GM12878 (cell line): ENCODE measurements at regions not wholly inside any gene's neighbourhood (a gene's known extent, or its start where the extent isn't known, plus 50 kb on each side); places are given as distances from the start of the nearest gene placed in this dataset.

Experiments
- EGR1 ChIP-seq, 2 experiments: IDR thresholded peaks; 1 replicate in 1 of 2; 2 replicates in 1 of 2; pipeline ENCODE4 v1.6.1; 2011 to 2012; ENCODE audit warnings: low read depth in 2 of 2, low read length in 2 of 2, borderline replicate concordance in 1 of 2, mild to moderate bottlenecking in 1 of 2, moderate library complexity in 1 of 2
- SRF ChIP-seq, 2 experiments: IDR thresholded peaks; 2 replicates each; pipeline ENCODE4 v1.6.1; 2011; ENCODE audit warnings: low read depth in 2 of 2, low read length in 2 of 2, mild to moderate bottlenecking in 1 of 2, moderate library complexity in 1 of 2
- TF ChIP-seq, protein P1 (sequence below): IDR thresholded peaks from 2 replicates; pipeline ENCODE4 v1.6.1; 2012; ENCODE audit warnings: mild to moderate bottlenecking, low read depth, low read length

GRCh38 chr7:1344421-1344820 is 111.7 kb downstream of the UNCX start:
- TF ChIP-seq SRF (IDR thresholded peaks at IDR 0.05; ENCODE audit: low read depth in 2 of 2, low read length in 2 of 2) = no peak
- no peak for TF ChIP-seq EGR1 (IDR thresholded peaks at IDR 0.05; ENCODE audit: borderline replicate concordance in 1 of 2, low read depth in 2 of 2, low read length in 2 of 2)
- TF ChIP-seq, protein P1, sequence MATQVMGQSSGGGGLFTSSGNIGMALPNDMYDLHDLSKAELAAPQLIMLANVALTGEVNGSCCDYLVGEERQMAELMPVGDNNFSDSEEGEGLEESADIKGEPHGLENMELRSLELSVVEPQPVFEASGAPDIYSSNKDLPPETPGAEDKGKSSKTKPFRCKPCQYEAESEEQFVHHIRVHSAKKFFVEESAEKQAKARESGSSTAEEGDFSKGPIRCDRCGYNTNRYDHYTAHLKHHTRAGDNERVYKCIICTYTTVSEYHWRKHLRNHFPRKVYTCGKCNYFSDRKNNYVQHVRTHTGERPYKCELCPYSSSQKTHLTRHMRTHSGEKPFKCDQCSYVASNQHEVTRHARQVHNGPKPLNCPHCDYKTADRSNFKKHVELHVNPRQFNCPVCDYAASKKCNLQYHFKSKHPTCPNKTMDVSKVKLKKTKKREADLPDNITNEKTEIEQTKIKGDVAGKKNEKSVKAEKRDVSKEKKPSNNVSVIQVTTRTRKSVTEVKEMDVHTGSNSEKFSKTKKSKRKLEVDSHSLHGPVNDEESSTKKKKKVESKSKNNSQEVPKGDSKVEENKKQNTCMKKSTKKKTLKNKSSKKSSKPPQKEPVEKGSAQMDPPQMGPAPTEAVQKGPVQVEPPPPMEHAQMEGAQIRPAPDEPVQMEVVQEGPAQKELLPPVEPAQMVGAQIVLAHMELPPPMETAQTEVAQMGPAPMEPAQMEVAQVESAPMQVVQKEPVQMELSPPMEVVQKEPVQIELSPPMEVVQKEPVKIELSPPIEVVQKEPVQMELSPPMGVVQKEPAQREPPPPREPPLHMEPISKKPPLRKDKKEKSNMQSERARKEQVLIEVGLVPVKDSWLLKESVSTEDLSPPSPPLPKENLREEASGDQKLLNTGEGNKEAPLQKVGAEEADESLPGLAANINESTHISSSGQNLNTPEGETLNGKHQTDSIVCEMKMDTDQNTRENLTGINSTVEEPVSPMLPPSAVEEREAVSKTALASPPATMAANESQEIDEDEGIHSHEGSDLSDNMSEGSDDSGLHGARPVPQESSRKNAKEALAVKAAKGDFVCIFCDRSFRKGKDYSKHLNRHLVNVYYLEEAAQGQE = no peak
